ENCODE measurements at regions not wholly inside any gene's neighbourhood (a gene's known extent, or its start where the extent isn't known, plus 50 kb on each side); places are given as distances from the start of the nearest gene placed in this dataset.

DNA sequence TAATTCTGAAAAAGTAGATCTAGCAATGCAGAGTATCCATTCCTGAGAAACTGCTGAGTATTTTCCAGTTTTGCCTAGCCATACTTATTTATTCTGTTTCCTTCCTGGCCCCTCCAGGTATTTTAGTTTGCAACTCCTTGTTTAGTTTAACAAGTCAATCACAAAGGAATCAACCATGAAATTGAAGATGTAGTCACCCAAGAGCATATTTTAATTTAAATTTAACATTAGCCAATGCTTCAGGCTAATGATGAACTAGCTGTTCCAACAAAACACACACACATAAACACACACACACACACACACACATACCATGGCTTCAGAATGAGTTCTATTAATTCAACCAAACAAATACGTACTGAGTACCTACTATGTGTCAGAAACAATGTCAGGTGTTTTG, 332.8 kb upstream of the ERCC4 start:
- TF ChIP-seq POLR2A (IDR thresholded peaks at IDR 0.05; ENCODE audit: low read depth, low read length) (no peak), TAF1 (IDR thresholded peaks at IDR 0.05; ENCODE audit: borderline replicate concordance, low read depth, low read length) (no peak)
